Thyroid gland (tissue), 4 donors: ENCODE measurements at regions not wholly inside any gene's neighbourhood (a gene's known extent, or its start where the extent isn't known, plus 50 kb on each side); places are given as distances from the start of the nearest gene placed in this dataset.

ENCODE experiments used
- CTCF ChIP-seq, 6 experiments: fragments of 200-600 bp in 3 of 6; fragments of 450-650 bp in 3 of 6; sonication (generic) in 3 of 6; IDR thresholded peaks; one replicate each; pipeline ENCODE4 v1.5.1; 2016 to 2019; ENCODE audit warnings: antibody characterized with exemption in 6 of 6, mild to moderate bottlenecking in 2 of 6, inconsistent platforms in 1 of 6, moderate library complexity in 1 of 6
- POLR2A ChIP-seq, 2 donors: fragments of 450-650 bp; IDR thresholded peaks; one replicate each; pipeline ENCODE4 v1.6.1; 2017; ENCODE audit warnings: antibody characterized with exemption in 2 of 2, mild to moderate bottlenecking in 2 of 2, moderate library complexity in 1 of 2

DNA sequence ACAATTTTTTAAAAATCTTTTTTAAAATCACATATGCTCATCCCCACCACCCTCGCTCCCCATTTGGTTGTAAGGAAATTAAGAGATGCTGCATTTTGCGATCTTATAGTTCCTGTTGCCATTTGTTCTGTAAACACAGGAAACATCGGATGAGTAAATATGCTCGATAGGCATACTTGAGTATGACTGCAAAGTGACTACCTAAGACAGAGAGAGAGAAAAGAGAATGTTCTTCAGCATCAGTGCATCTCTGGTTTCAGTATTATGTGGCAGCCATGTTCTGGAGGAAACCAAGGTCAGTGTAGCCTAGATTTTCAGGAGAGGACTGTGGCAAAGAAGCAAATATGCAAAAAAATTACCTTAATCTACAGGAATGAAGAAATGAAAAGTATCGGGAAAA, 265.5 kb upstream of the FMN2 start:
- no peak for TF ChIP-seq CTCF (IDR thresholded peaks at IDR 0.05)
- TF ChIP-seq POLR2A (IDR thresholded peaks at IDR 0.05) = no peak
